ENCODE measurements at regions not wholly inside any gene's neighbourhood (a gene's known extent, or its start where the extent isn't known, plus 50 kb on each side); places are given as distances from the start of the nearest gene placed in this dataset.

DNA sequence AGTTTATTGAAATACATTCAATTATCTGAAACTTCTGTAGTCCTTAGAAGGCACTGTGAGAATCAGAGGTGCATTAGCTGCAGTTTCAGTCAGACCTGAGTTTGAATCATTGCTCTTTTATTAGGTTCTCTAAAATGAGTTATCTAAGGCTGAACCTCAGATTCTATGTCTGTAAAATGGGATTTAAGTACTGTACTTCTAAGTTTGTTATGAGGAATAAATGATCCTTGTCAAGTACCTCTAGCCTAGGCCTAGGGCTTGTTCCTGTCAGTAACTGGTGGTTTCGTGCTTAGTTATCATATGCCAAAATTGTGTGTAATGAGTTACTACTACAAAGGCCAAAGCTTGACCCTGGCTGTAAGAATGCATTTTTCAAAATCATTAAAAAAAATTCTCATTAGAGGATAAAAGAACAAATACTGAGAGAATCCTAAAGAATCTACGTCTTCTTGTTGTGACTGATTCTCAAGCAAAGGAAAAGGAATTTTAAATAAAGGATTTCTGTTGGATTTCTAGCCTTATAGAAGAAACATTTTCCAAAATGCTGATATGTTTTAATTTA is 65.8 kb downstream of the SLIT2 start:
- ATAC-seq (no peak), FAIRE-seq (no peak), DNase-seq (ENCODE audit: extremely low read depth in 1 of 4, low spot score in 3 of 4) (no peak)
- Histone ChIP-seq H3K9me1 (ENCODE audit: control insufficient read depth, insufficient read depth, low read length) (no peaks in the 10 kb centered on the region), H3K4me1 (replicated peaks in 1 of 2; ENCODE audit: control insufficient read depth in 2 of 2, insufficient read depth in 2 of 2, low read length in 2 of 2) (no peaks in the 10 kb centered on the region), H3K79me2 (ENCODE audit: control insufficient read depth, insufficient read depth, low read length) (no peaks in the 10 kb centered on the region), H3K27me3 (ENCODE audit: control insufficient read depth in 2 of 2, insufficient read depth in 2 of 2, low read length in 2 of 2) (no peaks in the 10 kb centered on the region), H3K4me3 (no peak overlapping the region), H2AFZ (ENCODE audit: low read depth, low read length) (no peak overlapping the region), H4K20me1 (replicated peaks; ENCODE audit: control insufficient read depth, insufficient read depth, low read length) (no peaks in the 10 kb centered on the region), H3K4me2 (ENCODE audit: insufficient read depth, low read length) (no peak overlapping the region), H3K9ac (ENCODE audit: insufficient read depth in 1 of 2, low read depth in 2 of 2, low read length in 2 of 2) (no peak overlapping the region), H3K36me3 (ENCODE audit: control insufficient read depth, insufficient read depth, low read length) (no peaks in the 10 kb centered on the region), H3K27ac (ENCODE audit: extremely low read depth, low read depth, low read length) (no peak overlapping the region), H3K9me3 (replicated peaks; ENCODE audit: control insufficient read depth, insufficient read depth, low read depth, low read length) (no peaks in the 10 kb centered on the region)
- TF ChIP-seq ZNF121 (CRISPR knock-in tag; conservative IDR thresholded peaks at IDR 0.05): no peak
- intact Hi-C loops (cut with micrococcal nuclease): no loop called here
- ChIA-PET POLR2A (no interaction called here), CTCF (ENCODE audit: low intra/inter-chr PET ratio) (no interaction called here)
- BruUV-seq (replicated peaks): no TSS peak
- in situ Hi-C loops (cut with MboI): no loop called here
- WGBS (ENCODE audit: insufficient coverage, low coverage, missing lambda C conversion rate): 0% methylated on average over 2 of the region's 2 CpGs

DNA sequence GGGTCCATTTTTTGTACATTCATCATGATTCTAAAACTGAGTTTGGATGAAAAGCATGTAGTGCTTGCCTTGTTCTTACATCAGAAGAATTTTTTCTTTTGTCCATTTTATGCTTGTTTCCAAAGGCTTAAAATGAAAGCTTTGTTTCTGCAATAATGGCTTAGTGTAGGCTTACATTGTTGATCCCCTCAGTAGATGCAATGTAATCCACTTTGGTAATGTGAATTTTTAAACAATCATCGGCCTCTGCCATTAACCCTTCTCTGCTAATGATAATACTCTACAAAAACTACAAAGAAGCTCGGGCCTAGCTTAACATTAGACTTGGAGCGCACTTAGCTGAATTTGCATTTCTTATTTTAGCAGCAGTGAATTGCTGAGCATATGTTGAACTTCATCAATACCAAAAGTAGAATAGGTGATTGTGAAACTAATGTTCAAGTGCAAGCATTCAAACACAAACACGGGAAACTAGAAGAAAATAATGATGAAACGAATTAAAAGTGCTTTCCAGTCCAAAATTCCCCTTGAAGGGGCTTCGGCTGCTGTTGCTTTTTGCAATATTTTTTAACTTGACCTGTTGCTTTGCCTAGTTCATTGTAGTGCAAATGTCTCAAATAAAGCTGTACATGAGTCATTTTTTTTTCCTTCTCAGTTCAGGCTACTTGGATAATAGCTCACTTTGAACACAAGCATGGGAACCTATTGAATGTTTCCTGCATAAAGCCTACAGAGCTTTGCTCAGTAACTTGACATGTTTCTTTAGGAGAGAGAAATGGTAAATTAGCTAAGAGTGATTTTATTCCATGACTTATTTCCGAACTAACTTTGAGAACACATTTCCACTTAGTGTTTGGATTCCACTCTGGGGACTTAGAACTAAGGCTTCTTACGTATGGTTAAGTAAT is 66.5 kb downstream of the SLIT2 start:
- in situ Hi-C loops (cut with MboI) (no loop called here), intact Hi-C loops (cut with micrococcal nuclease) (no loop called here)
- Histone ChIP-seq H3K4me1 (replicated peaks in 1 of 2; ENCODE audit: control insufficient read depth in 2 of 2, insufficient read depth in 2 of 2, low read length in 2 of 2) (no peaks in the 10 kb centered on the region), H4K20me1 (replicated peaks; ENCODE audit: control insufficient read depth, insufficient read depth, low read length) (no peaks in the 10 kb centered on the region), H2AFZ (ENCODE audit: low read depth, low read length) (no peak overlapping the region), H3K27ac (ENCODE audit: extremely low read depth, low read depth, low read length) (no peak overlapping the region), H3K4me3 (no peak overlapping the region), H3K9me1 (ENCODE audit: control insufficient read depth, insufficient read depth, low read length) (no peaks in the 10 kb centered on the region), H3K9ac (ENCODE audit: insufficient read depth in 1 of 2, low read depth in 2 of 2, low read length in 2 of 2) (no peak overlapping the region), H3K9me3 (replicated peaks; ENCODE audit: control insufficient read depth, insufficient read depth, low read depth, low read length) (no peaks in the 10 kb centered on the region), H3K4me2 (ENCODE audit: insufficient read depth, low read length) (no peak overlapping the region), H3K36me3 (ENCODE audit: control insufficient read depth, insufficient read depth, low read length) (no peaks in the 10 kb centered on the region), H3K79me2 (ENCODE audit: control insufficient read depth, insufficient read depth, low read length) (no peaks in the 10 kb centered on the region), H3K27me3 (ENCODE audit: control insufficient read depth in 2 of 2, insufficient read depth in 2 of 2, low read length in 2 of 2) (no peaks in the 10 kb centered on the region)
- ATAC-seq (no peak), FAIRE-seq (no peak), DNase-seq (ENCODE audit: extremely low read depth in 1 of 4, low spot score in 3 of 4) (no peak)
- TF ChIP-seq BRD9 (IDR thresholded peaks at IDR 0.05; ENCODE audit: low read depth, partially characterized antibody) (no peak), STAT5B (CRISPR knock-in tag; IDR thresholded peaks at IDR 0.05) (no peak), PURB (CRISPR knock-in tag; IDR thresholded peaks at IDR 0.05; ENCODE audit: low read depth) (no peak), CEBPB (tag; IDR thresholded peaks at IDR 0.05) (no peak), ZNF586 (CRISPR knock-in tag; conservative IDR thresholded peaks at IDR 0.05) (no peak)
- TF ChIP-seq, protein P1, sequence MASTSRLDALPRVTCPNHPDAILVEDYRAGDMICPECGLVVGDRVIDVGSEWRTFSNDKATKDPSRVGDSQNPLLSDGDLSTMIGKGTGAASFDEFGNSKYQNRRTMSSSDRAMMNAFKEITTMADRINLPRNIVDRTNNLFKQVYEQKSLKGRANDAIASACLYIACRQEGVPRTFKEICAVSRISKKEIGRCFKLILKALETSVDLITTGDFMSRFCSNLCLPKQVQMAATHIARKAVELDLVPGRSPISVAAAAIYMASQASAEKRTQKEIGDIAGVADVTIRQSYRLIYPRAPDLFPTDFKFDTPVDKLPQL (IDR thresholded peaks at IDR 0.05; ENCODE audit: extremely low read depth, insufficient read length): no peak
- TF ChIP-seq, protein P2, sequence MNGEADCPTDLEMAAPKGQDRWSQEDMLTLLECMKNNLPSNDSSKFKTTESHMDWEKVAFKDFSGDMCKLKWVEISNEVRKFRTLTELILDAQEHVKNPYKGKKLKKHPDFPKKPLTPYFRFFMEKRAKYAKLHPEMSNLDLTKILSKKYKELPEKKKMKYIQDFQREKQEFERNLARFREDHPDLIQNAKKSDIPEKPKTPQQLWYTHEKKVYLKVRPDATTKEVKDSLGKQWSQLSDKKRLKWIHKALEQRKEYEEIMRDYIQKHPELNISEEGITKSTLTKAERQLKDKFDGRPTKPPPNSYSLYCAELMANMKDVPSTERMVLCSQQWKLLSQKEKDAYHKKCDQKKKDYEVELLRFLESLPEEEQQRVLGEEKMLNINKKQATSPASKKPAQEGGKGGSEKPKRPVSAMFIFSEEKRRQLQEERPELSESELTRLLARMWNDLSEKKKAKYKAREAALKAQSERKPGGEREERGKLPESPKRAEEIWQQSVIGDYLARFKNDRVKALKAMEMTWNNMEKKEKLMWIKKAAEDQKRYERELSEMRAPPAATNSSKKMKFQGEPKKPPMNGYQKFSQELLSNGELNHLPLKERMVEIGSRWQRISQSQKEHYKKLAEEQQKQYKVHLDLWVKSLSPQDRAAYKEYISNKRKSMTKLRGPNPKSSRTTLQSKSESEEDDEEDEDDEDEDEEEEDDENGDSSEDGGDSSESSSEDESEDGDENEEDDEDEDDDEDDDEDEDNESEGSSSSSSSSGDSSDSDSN (IDR thresholded peaks at IDR 0.05; ENCODE audit: borderline replicate concordance in 1 of 2, low read depth in 2 of 2, low read length in 2 of 2): no peak
- ChIA-PET POLR2A (no interaction called here), CTCF (ENCODE audit: low intra/inter-chr PET ratio) (no interaction called here)
- BruUV-seq (replicated peaks): no TSS peak
- 0% methylated on average over 8 of the region's 8 CpGs for WGBS (ENCODE audit: insufficient coverage, low coverage, missing lambda C conversion rate)
